ENCODE measurements at regions not wholly inside any gene's neighbourhood (a gene's known extent, or its start where the extent isn't known, plus 50 kb on each side); places are given as distances from the start of the nearest gene placed in this dataset.

DNA sequence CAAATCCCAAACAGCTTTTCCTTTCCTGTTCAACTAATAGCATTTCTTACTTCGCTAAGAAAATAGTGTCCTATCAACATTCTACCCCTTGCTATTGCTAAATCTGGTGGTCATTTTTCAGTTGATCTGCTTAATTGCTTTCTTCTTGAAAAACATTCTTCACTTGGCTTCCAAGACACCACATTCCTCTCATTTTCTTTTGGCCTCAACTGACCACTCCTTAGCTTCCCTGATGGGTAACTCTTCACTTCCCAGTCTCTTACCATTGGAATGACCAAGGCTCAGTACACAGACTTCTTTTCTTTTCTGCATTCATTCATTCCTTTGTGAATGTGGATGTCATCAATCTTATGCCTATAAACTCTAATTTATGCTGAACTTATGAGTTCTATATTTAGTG is 230.8 kb upstream of the CDH2 start:
- no peak for DNase-seq

DNA sequence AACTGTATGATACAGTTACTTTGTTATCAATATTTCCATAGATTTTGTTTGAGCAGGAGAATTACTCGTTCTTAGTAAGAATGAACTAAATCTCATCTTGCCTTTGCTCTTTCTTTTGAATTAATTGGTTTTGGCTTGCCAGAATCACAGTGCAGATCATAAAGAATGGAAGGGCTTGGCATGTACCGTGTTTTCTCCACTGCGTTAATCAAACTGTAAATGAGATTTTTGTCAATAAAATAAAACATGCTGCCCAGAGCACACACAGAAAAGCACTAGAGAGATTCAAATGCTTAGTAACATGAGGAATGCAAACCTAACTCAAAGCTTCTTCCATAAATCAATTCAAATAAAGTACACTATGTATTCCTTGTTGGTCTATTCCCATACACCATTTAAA is 229.6 kb upstream of the CDH2 start:
- DNase-seq = no peak

DNA sequence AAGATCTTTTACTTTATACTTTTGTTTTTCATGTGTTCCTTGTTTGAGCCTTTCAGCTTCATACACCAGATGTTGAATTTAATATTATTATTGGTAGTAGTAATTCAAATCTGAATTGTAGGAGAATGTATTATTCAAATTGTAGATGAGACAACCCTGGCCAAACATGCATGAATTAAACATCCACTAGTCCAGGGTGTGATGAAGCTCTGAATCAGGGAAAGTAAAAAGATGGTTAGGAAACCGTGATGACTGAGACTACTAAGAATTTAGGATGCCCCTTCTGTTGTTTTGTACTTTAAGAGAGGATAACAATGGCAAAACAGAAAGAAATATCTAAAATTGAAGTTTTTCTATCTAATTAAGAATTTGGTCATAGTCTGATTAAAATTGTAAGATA is 227.8 kb upstream of the CDH2 start:
- DNase-seq = no peak

DNA sequence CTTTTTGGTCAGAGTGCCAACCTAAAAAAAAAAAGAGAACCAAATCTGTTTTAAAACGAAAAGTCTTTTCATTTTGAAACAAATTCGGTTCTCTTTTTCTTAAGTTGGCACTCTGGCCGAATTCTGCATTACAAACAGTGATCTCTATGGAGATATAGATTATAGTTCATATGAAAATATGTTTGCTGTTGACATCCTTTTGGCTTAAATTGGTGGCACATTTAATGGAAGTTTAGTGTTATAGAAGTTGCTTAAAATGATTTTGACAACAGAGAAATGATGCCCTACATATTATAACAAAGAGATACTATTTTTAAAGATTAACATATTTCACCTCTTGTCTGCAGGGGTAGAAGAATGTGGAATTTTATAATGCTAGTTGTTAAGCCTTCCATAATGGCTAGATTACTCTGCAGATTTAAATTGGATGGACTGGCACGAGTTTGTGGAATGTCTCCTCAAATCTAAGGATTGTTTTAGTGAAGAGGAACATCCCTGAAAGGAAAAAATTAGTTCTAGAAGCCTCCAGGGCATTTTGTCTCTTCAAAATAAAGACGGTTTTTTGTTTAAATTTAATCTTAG is 222.9 kb upstream of the CDH2 start:
- no peak for DNase-seq

DNA sequence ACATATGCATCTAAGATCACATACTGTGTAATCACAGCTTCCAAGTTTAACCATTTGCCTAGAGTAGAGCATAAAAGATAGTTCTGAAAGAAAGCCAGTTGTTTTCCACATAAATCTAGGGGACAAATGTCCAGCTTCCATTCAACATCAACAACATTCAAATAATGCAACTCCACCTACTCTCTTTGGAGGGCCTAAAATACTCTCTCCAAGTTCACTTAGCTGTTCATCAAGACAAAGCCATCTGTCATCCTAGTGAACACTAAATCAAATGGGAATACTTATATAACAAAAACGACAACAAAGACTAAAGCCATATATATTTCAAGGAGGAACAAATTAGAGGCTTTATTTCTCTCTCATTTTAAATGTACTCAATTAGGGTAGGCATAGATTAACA is 221.5 kb upstream of the CDH2 start:
- no peak for DNase-seq

DNA sequence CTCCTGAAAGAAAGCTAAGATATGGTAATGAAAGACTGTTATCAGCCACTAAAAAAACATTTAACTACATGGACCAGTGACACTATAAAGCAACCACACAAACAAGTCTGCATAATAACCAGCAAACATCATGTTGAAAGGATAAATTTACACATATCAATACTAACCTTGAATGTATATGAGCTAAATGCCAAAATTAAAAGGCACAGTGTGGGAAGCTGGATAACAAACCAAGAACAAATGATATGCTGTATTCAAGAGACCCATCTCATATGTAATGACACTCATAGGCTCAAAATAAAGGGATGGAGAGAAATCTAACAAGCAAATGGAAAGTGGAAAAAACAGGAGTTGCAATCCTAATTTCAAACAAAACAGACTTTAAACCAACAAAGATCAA is 213.1 kb upstream of the CDH2 start:
- DNase-seq = no peak

DNA sequence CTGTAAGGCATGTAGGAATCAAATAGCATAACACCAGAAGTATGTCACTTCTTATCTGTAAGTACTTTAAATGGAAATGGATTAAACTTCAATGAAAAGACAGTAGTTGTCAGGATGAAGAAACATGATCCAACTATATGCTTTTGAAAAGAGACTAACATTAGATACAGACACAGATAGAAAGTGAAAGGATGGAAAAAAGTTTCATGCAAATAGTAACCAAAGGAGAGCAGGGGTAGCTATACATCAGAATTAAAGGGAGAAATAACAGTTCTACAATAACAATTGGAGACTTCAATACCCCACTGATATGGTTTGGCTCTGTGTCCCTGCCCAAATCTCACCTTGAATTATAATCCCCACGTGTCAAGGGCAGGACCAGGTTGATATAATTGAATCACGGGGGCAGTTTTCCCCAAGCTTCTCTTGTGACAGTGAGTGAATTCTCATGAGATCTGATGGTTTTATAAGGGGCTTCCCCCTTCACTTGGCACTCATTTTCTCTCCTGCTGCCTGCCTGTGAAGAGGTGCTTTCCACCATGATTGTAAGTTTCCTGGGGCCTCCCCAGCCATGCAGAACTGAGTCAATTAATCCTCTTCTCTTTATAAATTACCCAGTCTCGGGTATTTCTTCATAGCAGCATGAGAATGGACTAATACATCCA is 205.4 kb upstream of the CDH2 start:
- DNase-seq = no peak

DNA sequence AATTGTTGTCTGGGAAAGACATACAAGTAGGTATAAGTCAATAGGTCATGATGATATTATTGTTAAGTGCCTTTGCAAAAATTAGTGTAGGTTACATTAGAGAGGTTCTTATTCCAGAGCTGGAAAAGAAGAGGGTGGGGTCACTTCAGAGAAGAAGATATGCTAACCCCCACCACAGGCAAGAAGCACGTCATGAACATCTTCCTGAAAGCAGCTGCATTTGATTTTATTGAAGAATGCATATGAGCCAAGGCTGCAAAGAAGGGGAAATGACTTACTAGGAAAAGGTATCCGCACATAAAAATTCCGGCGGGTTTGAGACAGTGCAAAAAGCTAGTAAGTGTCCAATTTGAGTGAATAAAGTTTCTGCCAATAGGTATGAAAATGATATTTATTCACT is 195.3 kb upstream of the CDH2 start:
- no peak for DNase-seq

DNA sequence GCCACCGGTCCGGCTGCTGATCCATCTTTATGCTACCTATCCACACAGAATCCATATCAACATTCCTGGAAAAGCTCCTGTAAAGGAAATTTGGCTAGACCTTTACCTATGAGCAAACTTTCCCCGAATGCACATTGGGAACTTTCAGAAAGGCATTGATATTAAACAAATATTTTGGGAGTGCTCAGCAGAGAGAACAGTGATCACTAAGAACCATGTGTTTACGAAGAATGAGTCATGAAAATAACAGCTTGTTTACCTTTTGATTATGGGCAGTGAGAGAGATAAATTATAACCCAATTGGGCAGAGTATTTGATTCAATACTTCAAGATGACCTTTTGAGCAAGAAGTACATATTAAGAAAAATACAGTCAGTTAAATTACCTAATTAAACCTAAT is 189.7 kb upstream of the CDH2 start:
- no peak for DNase-seq

DNA sequence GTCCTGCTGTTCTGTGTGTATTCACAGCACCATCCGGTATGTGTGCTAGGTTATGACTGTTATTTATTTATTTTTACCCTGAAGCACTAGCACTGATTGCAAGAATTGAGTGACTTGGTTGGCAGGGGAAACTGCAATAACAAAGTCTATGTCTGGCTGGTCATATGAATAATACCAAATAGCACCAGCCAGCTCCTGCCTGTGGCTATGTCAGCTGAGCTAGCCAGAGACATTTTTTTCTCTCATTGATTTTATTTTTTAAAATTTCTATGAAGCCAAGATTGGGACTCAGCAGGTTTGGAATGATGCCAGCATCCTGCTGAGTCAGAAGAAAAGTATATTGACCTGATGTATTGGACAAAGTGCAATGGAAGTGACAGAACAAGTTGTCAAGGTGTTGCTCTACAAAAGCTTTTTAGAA is 188.5 kb upstream of the CDH2 start:
- DNase-seq = no peak

DNA sequence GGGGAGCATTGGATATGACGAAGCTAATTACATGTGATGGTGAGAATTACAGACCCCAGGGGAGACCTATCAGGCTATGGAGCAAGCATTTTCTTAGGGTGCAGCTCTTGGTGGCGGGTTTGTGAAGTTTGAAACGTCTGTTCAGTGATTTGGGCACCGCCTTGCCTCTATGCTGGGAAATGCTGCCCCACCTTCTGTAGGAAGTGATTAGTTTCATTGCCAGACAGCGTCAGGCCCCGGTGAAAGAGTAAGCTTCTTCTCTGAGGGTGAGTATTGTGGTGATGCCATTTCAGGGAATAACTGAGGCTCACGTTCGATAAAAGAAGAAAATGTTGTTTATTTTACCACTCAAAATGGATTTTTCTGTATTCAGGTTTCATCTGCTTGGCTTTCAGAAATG is 186.2 kb upstream of the CDH2 start:
- DNase-seq = no peak

DNA sequence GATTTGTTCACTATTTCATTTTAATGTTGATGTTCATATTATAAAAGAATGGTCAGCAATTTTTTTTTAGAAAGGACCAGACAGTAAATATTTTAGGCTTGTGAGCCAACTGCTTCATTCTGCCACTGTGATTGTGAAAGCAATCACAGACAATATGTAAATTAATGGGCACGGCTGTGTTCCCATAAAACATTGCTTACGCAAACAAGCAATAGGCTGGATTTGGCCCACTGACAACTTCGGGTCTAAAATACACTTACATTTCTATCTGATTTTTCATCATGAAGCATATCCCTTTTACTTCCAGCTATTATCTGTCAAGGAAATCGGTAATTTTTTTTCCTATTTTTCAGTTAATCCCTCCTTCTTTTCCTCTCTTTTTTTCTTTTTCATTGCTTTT is 182.2 kb upstream of the CDH2 start:
- no peak for DNase-seq

DNA sequence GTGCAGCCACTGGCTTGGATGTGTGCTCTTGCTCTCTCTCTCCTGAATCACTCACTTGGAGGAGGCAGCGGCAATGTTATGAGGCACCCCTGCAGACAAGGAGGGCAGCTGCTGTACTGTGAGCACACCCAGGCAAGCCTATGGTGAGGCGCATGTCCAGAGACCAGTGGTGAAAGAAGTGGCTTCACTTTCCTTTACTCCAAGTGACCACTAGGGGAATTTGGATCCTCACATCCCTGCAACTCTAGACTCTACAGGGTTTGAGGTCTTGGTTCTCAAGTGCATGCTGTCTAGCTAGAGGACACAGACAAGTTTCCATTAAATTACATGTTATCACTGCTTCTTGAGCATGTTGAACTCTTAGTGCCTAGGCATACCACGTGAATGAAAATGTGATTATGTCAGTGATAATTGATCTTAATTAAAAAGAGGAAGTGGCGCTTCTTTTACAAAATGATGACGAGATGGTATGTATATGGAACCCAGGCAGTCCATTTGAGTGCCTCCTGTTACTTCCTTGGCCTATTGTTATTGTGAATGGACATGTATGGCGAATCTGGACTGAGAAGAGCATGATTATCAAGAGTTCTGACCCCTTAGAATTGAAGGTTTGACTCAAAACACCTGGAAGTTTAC is 181.0 kb upstream of the CDH2 start:
- DNase-seq = peak; percentile 36

DNA sequence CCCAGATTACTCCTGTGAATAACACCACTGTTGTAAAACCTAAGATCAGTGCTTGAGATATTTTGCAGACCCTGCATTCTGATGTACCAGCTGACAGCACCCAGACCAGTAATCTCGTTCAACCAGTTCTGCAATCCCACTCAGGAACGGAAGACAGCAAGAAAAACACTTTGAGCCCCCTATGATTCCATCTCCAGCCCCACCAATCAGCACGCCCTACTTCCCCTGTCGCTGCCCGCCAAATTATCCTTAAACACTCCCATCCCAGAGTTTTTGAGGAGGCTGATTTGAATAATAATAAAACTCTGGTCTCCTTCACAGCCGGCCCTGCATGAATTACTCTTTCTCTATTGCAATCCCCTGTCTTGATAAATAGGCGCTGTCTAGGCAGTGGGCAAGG is 173.9 kb upstream of the CDH2 start:
- DNase-seq = no peak

DNA sequence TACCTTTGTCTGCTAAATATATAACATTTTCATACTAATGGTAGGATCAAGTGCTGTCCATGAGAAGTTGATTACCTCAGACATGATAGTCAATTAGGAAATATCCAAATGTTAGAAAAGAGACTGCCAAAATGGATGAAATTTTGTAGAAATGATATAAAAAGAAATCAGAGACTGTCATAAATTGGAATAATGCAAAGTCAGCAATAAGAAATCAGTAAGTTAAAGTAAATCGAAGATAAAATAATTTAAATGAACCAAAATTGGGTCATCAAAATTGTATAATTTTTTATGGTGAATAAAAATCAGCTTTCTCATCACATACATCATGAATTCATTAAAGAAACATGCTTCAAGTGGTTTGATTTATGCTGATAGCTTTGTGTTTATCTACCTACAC is 165.3 kb upstream of the CDH2 start:
- no peak for DNase-seq

DNA sequence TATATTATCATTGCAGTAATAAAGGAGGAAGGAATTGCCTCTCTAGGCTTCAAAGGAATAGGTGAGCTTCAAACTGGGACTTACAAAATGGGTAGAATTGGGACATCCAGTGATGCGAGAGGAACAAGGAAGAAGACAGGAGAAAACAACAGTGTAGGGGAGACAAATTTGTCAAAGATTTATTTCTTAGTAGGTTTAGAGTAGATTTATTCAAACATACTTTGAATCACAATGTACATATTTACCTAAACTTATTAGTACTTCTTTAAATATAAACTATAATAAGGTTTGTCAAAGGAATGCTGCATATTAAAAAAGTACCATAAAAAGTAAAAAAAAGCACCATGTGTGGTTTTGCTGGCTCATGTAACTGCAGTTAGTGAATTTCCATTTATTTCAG is 161.4 kb upstream of the CDH2 start:
- no peak for DNase-seq

DNA sequence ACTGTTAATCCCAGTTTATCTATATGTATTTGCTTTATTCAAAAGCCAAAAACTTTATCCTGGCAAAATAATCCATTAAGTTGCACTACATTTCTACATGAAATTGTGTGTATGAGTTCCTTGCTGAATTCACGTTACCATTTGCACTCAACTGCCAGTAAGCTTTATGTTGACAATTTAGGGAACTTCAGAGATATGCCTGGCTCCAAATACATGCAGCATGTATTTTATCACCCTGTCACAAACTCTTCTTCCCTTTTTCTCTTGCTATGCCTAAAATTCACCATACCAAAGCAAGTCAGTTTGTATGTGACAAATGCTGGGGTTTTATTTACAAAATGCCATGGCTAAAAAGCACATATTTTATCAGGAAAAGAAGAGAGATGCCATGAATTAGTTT is 157.6 kb upstream of the CDH2 start:
- peak; percentile 50 for DNase-seq

DNA sequence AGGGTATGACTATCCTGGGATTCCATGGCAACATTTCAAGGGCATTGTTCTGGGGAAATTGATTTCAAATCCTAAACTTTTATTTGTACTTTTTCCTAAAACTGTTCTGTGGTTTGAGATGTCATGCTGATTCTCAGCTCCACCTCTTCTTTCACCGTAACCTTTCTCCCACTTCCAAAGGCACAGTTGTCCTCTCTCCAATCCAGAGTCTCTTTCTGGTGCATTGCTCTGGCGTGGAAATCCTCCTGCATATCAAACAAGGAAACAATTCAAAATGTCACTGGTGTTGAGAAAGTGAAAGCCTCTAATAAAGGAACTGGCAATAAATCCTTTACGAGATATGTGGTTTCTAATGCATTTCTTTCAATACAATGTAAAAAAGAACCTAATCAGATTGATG is 155.1 kb upstream of the CDH2 start:
- DNase-seq = no peak

DNA sequence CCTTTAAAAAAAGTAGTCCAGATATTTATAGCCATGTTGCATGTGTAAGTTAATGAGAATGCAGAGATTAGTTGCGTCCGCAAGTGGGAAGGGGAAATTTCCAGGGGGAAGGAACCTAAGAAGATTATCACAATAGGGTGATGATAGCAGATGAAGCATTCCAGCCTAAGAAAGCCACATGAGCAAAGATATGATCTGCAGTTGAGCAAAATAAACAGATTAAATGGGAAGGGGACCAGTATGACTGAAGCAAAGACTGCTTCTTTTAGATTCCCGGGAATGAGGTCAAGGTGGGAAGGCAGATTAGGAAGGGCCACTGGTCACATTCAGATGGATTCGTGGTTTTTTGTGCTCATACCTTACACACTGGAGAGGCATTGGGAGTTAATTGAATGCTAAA is 154.6 kb upstream of the CDH2 start:
- no peak for DNase-seq

DNA sequence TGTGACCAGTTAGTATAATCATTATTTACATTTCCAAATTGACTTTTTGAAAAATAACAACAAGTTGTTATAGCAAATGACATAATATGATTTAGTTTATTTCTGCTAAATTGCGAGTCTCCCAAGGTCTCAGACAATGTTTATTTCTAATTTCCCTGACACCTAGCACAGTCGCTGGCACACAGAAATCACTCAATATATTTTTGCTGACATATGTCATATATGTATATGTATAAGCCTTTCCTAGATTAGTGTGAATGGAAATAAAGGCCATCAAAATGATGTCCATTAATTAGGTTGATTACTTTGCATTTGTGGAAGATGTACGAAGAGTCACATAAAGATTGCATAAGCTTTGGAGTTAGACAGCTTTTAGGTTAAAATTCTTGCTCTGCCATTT is 136.7 kb upstream of the CDH2 start:
- no peak for DNase-seq

DNA sequence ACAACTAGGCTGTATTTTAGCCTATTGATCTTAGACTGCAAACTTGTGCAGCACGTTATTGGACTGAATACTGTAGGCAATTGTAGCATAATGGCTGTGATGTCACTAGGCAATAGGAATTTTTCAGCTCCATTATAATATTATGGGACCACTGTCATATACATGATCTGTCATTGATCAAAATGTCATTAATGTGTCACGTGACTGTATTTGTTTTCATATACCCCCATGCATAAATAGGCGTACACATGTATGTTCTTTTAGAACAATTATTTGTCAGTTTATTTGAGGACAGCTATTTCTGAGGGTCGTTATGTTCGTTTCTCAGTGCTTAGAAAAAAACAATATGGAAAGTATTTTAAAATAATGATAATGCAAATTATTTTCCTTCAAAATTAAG is 111.9 kb upstream of the CDH2 start:
- no peak for DNase-seq

DNA sequence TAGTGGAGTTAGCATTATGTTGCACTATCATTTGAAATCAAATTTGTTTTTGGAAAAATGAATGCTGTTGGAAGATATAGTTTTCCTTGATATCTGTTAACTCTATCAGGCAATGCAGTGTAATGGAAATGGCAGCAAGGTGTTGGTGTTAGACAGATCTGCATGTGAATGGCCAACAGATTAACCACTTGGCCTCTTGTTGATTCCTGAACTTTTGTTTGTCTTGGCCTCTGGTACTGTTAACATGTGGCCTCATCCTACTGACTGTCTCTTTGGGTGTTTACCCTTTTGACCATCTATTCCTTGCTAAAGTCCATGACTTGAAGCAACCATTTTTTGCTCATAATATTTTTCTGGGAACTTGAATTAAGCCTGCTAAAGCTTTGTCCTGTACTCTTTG is 110.2 kb upstream of the CDH2 start:
- DNase-seq = no peak

DNA sequence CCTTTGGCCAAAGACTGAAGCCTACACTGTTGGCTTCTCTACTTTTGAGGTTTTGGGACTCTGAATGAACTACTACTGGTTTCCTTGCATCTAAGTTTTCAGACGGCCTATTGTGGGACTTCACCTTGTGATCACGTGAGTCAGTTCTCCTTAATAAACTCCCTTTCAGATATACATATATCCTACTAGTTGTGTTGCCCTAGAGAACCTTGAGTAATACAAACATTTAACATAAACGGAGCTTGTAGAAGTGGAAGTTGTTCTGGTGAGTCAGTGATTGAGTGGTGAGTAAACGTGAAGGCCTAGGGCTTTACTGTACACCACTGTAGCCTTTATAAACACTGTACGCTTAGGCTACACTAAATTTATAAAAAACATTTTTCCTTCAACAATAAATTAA is 107.2 kb upstream of the CDH2 start:
- no peak for DNase-seq

DNA sequence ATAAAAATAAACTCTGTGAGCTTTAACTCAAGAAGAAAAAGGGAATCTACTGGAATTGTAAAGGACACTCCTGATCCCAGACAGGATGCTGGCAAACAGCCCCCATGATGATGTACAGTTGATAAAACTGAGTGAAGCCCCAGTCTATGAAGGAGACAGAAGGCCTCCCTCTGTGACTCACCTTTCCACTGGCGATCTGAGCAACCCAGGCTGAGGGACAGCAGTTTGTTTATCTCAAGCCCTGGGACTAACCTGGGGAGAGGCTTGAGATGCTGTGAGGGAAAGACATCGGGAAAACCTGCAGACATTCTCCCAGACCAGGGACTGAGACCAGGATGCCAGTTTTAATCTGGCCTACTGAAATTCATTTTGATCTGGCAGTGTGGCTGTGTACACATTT is 104.5 kb upstream of the CDH2 start:
- DNase-seq = no peak

DNA sequence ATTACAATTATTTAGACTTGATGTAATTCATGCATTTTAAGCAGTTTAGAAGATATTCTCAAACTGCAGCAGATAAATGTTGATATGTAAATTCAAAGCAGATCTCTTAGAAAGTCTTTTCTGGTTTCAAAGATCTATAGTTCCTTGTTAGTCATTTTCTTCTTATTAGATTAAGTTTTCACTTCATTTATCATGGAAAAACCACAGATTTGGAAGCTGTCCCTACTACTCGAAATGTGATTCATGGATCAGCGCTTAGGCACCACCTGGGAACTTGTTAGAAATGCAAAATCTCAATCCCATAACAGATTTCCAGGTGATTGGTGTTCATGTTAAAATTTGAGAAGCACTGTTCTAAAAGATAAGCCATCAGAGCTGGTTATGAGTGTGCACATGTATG is 92.8 kb upstream of the CDH2 start:
- no peak for DNase-seq

Data from OCI-M1 (cell line).